Mesodermal cell (in vitro differentiated cells): ENCODE measurements at regions not wholly inside any gene's neighbourhood (a gene's known extent, or its start where the extent isn't known, plus 50 kb on each side); places are given as distances from the start of the nearest gene placed in this dataset.

Experiments used
- H3K27ac ChIP-seq: 2 replicates; pipeline ENCODE4 v1.7.0; 2013; ENCODE audit warnings: mild to moderate bottlenecking, low read depth, low read length, moderate library complexity; ENCODE audit not compliant: severe bottlenecking
- H3K36me3 ChIP-seq: 2 replicates; pipeline ENCODE4 v1.7.1; 2013; ENCODE audit warnings: mild to moderate bottlenecking, low read length, moderate library complexity; ENCODE audit not compliant: control insufficient read depth, insufficient read depth
- H3K4me1 ChIP-seq: one replicate; pipeline ENCODE4 v1.7.1; 2013; ENCODE audit warnings: mild to moderate bottlenecking, low read length; ENCODE audit not compliant: insufficient read depth, control insufficient read depth, poor library complexity, severe bottlenecking
- H3K4me3 ChIP-seq: 2 replicates; pipeline ENCODE4 v1.7.0; 2013; ENCODE audit warnings: low read length, control low read depth, mild to moderate bottlenecking; ENCODE audit not compliant: insufficient read depth, poor library complexity, severe bottlenecking; ENCODE audit errors: extremely low read depth
- H3K9me3 ChIP-seq: 2 replicates; pipeline ENCODE4 v1.7.1; 2013; ENCODE audit warnings: mild to moderate bottlenecking, low read length, moderate library complexity; ENCODE audit not compliant: control insufficient read depth
- WGBS, 2 experiments: methylation state at CpG; one replicate each; pipeline ENCODE4 v1.1.5; 2013; ENCODE audit warnings: missing lambda C conversion rate in 2 of 2; ENCODE audit not compliant: insufficient coverage in 2 of 2; 5-methylcytosine and 5-hydroxymethylcytosine counted together

DNA sequence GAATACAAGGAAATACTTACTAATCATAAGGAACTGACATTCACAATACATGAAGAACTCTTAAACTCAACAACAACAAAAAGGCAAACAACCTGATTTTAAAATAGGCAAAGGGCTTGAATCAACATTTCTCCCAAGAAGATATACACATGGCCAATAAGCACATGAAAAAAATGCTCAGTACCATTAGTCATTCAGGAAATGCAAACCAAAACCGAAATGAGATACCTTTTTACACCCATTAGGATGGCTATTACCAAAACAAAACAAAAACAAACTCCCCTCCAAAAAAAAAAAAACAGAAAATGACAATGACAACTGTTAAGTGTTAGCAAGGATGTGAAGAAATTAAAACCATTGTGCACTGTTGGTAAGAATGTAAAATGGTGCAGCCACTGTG, 104.1 kb upstream of the ZNF462 start:
- Histone ChIP-seq H3K36me3 (no peaks in the 10 kb centered on the region), H3K4me3 (no peak overlapping the region)
- no CpG with 5 or more reads among the region's 1 CpG for WGBS, 2 experiments

DNA sequence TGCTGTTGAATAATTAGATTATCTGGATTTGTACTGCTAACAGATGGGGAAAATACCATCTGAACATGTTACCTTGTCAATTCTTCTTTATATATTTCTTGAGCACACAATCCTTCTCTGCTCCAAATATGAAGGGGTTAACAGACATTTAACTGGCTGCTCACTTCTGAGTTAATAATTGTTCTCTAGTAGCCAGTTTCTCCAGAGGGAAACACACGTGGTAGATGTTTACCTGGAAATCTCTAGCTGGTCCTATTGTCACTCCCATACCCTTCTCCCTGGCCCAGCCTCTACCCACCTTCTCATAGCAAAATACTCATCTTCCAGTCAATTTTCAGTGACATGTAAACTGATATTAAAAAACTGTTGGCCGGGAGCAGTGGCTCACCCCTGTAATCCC, 101.5 kb upstream of the ZNF462 start:
- Histone ChIP-seq H3K9me3 (no peaks in the 10 kb centered on the region), H3K36me3 (no peaks in the 10 kb centered on the region), H3K27ac (no peak overlapping the region), H3K4me3 (no peak overlapping the region), H3K4me1 (peaks cover 15% of the 10 kb centered on the region)
- 88 to 100% methylated on average over 1 of the region's 2 CpGs for WGBS, 2 experiments

More for the DNA sequence above, 104.1 kb upstream of the ZNF462 start:
- H3K9me3 ChIP-seq, result no peaks in the 10 kb centered on the region
- no peak overlapping the region for H3K27ac ChIP-seq
- H3K4me1 ChIP-seq, result peaks cover 25% of the 10 kb centered on the region

- no peak overlapping the region for H3K27ac ChIP-seq
- H3K4me3 ChIP-seq, result no peak overlapping the region
- H3K36me3 ChIP-seq, result no peaks in the 10 kb centered on the region
- no peaks in the 10 kb centered on the region for H3K4me1 ChIP-seq
- H3K9me3 ChIP-seq, result no peaks in the 10 kb centered on the region
Observed at GRCh38 chr9:106766616-106767015, 96.3 kb upstream of the ZNF462 start.

DNA sequence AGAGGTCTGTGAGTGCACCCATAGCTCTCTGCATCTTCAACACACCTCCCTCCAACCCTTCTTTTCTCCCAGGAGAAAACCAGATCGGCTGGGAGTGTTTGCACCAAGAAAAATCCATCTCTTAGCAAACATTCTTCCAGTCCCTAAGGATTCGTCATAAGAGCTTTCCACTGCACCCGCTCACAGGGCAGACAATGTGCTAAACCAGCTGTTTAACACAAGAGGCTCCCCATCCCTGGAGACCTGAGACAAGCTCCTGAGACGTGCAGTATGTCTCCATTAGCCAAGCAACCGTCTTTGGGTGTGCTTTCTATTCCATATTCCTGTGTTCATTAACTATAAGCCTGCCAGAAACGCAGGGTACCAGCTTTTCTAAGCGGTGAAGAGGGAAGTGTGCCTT, 93.6 kb upstream of the ZNF462 start:
- Histone ChIP-seq H3K27ac (no peak overlapping the region), H3K9me3 (no peaks in the 10 kb centered on the region), H3K4me3 (no peak overlapping the region), H3K4me1 (peaks cover 15% of the 10 kb centered on the region), H3K36me3 (no peaks in the 10 kb centered on the region)
- 90 to 96% methylated on average over 4 to 6 of the region's 7 CpGs for WGBS, 2 experiments

DNA sequence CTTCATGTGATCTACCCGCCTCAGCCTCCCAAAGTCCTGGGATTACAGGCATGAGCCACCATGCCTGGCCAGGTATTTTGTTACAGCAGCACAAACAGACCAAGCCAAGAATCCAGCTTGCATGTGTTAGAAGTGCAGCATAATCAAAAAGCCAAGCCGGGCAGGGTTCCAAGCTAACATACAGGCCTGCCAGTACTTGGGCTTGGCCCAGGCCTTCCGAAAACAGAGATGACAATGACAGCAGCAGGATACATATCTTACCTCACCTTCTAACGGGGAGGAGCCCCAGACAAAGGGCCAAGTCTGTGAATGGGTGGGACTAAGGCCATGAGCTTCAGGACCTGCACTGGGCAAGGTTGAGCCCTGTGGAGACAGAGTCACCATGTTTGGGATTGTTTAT, 91.4 kb upstream of the ZNF462 start:
- WGBS, 2 experiments, result 89 to 90% methylated on average over 2 of the region's 4 CpGs

GRCh38 chr9:106772523-106773290, 90.3 kb upstream of the ZNF462 start:
- WGBS, 2 experiments, result 90 to 92% methylated on average over 2 of the region's 5 CpGs
- Histone ChIP-seq H3K9me3 (no peaks in the 10 kb centered on the region), H3K4me3 (no peak overlapping the region), H3K36me3 (no peaks in the 10 kb centered on the region), H3K27ac (no peak overlapping the region), H3K4me1 (peaks cover 15% of the 10 kb centered on the region)

More for the DNA sequence above, 91.4 kb upstream of the ZNF462 start:
- Histone ChIP-seq H3K9me3 (no peaks in the 10 kb centered on the region), H3K4me3 (no peak overlapping the region), H3K36me3 (no peaks in the 10 kb centered on the region), H3K4me1 (peaks cover 15% of the 10 kb centered on the region), H3K27ac (no peak overlapping the region)

DNA sequence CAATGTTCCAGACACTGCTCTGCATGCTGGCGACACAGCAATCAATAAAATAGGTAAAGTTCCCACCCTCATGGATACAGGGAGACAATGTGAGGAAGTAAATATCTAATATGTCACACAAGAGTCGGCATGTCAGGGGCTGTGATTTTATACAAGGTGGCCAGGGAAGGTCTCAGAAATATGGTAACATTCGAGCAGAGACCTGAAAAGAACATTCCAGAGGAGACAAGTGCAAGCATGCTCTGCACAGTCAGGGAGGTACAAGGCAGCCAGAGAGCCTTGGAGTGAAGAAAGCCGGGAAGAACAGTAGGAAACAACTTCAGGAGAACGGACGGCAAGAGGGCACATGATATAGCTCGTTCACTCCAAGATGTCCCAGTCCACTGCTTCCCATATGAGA, 89.2 kb upstream of the ZNF462 start:
- Histone ChIP-seq H3K27ac (no peak overlapping the region), H3K4me3 (no peak overlapping the region), H3K9me3 (no peaks in the 10 kb centered on the region), H3K36me3 (no peaks in the 10 kb centered on the region), H3K4me1 (peaks cover 15% of the 10 kb centered on the region)
- 76 to 91% methylated on average over 3 to 6 of the region's 7 CpGs for WGBS, 2 experiments

DNA sequence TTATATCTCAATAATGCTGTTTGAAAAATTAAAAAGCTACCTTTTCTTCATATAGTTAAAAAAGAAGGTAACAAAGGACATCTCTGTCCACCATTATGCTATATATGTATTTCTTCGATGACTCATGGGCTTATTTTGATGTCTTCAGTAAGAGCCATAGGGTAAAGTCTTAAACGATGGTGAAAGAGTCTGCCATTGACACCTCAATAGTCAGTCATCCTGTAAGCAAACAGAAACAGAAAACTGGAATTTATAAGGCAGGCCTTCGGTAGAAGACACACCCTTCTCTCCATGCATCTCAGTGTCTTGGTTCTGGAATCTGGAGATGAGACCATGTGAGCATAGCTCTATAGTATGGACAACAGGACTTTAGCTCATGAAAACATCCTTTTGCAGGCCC, 87.0 kb upstream of the ZNF462 start:
- Histone ChIP-seq H3K36me3 (no peaks in the 10 kb centered on the region), H3K4me1 (peaks cover 19% of the 10 kb centered on the region), H3K9me3 (no peaks in the 10 kb centered on the region), H3K4me3 (no peak overlapping the region), H3K27ac (no peak overlapping the region)
- no CpG with 5 or more reads among the region's 3 CpGs for WGBS, 2 experiments

GRCh38 chr9:106779796-106780195, 83.2 kb upstream of the ZNF462 start:
- Histone ChIP-seq H3K9me3 (no peaks in the 10 kb centered on the region), H3K4me1 (peaks cover 9% of the 10 kb centered on the region), H3K36me3 (no peaks in the 10 kb centered on the region), H3K27ac (no peak overlapping the region), H3K4me3 (no peak overlapping the region)

DNA sequence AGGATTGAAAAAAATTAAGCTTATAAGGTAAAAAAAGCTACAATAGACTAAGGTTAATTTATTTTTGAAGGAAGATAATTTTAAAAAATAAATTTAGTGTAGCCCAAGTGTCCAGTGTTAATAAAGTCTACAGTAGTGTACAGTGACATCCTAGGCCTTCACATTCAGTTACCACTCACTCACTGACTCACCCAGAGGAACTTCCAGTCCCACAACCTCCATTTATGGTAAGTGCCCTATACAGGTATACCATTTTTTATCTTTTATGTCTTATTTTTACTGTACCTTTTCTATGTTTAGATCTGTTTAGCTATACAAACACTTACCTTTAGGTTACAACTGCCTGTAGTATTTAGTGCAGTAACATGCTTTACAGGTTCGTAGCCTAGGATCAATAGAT, 79.8 kb upstream of the ZNF462 start:
- H3K4me1 ChIP-seq, result peaks cover 18% of the 10 kb centered on the region
- WGBS, 2 experiments, result no CpG with 5 or more reads among the region's 1 CpG
- H3K9me3 ChIP-seq, result no peaks in the 10 kb centered on the region
- no peak overlapping the region for H3K4me3 ChIP-seq
- H3K36me3 ChIP-seq, result no peaks in the 10 kb centered on the region
- H3K27ac ChIP-seq, result no peak overlapping the region

GRCh38 chr9:106784076-106784475, 78.9 kb upstream of the ZNF462 start:
- WGBS, 2 experiments, result 80 to 83% methylated on average over 1 of the region's 3 CpGs
- Histone ChIP-seq H3K4me3 (no peak overlapping the region), H3K4me1 (peaks cover 18% of the 10 kb centered on the region), H3K36me3 (no peaks in the 10 kb centered on the region), H3K27ac (no peak overlapping the region), H3K9me3 (no peaks in the 10 kb centered on the region)
